Right lobe of liver (tissue), 6 donors: ENCODE measurements at regions not wholly inside any gene's neighbourhood (a gene's known extent, or its start where the extent isn't known, plus 50 kb on each side); places are given as distances from the start of the nearest gene placed in this dataset.

Experiments
- ATAC-seq, 4 donors: fragments of 200-7000 bp; cut with Tn5 transposase; one replicate each; pipeline ENCODE4 v1.9.1; 2020; ENCODE audit warnings: mild to moderate bottlenecking in 4 of 4, moderate library complexity in 4 of 4
- DNase-seq, 3 donors: peaks; one replicate each; pipeline ENCODE4 v3.0.0-alpha.2; 2020
- H3K27ac ChIP-seq, 3 donors: fragments of 200-600 bp; one replicate each; pipeline ENCODE4 v1.8.0; 2022
- H3K27me3 ChIP-seq, 2 donors: fragments of 200-600 bp; one replicate each; pipeline ENCODE4 v1.8.0; 2022
- H3K36me3 ChIP-seq, 4 donors: fragments of 200-600 bp; sonication (generic) in 1 of 4; one replicate each; pipeline versions ENCODE4 v1.5.1 to v1.8.0; 2017 to 2022; ENCODE audit warnings: control low read depth in 1 of 4
- H3K4me1 ChIP-seq, 4 donors: fragments of 200-600 bp; sonication (generic) in 1 of 4; one replicate each; pipeline versions ENCODE4 v1.5.1 to v1.8.0; 2017 to 2022; ENCODE audit warnings: control low read depth in 1 of 4
- H3K4me3 ChIP-seq, 3 donors: fragments of 200-600 bp; one replicate each; pipeline ENCODE4 v1.8.0; 2022
- H3K9me3 ChIP-seq, 4 donors: fragments of 200-600 bp; sonication (generic) in 1 of 4; one replicate each; pipeline versions ENCODE4 v1.5.1 to v1.8.0; 2017 to 2022; ENCODE audit warnings: control low read depth in 1 of 4
- POLR2A ChIP-seq: fragments of 450-650 bp; IDR thresholded peaks from one replicate; pipeline ENCODE4 v1.6.1; 2017; ENCODE audit warnings: antibody characterized with exemption, mild to moderate bottlenecking
- WGBS: methylation state at CpG from one replicate; pipeline ENCODE4 v1.1.6; 2018; ENCODE audit warnings: low coverage, low lambda C conversion rate; ENCODE audit not compliant: insufficient coverage; ENCODE audit errors: missing lambda C conversion rate; 5-methylcytosine and 5-hydroxymethylcytosine counted together
- intact Hi-C, 2 donors: fragments of 100-400 bp; cut with DNase I; formaldehyde crosslinking; loops; one replicate each; pipeline versions ENCODE4 v1.11.2 to v1.14.1; 2022
- TF ChIP-seq, protein P1 (sequence below), 4 donors: fragments of 200-600 bp in 3 of 4; fragments of 450-650 bp in 1 of 4; IDR thresholded peaks; one replicate each; pipeline versions ENCODE4 v1.5.1 to v1.8.0; 2016 to 2022; ENCODE audit warnings: antibody characterized with exemption in 4 of 4, mild to moderate bottlenecking in 2 of 4
- donor health status: DM: no; HTN: yes; CAD: no.
- donor health status: DM: no; HTN: no; CAD: no.
- donor health status: DM: no; HTN: no; CAD: no.
- donor health status: DM: no; HTN: yes; CAD: no.
- donor health status: DM: no; HTN: yes; CAD: no.

DNA sequence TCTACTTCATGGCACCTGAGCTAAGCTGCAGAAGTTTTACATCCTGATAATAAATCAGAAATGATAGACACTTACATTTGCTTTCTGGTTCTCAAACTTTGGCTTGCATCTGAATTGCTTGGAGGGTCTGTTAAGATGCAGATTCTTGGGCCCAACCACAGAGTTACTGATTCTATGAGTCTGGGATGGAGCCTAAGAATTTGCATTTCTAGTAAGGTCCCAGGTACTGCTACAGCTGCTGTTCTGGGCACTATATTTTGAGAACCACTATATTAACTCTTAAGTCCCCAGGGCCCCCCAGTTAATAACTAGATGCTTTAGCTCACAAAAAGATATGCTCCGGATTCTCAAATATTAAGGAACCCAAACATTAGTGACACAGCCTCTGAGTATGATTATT lies 69.8 kb upstream of the DAB2 start:
- Histone ChIP-seq H3K36me3 (no peaks in the 10 kb centered on the region), H3K27me3 (no peaks in the 10 kb centered on the region), H3K9me3 (no peaks in the 10 kb centered on the region), H3K4me3 (no peak overlapping the region), H3K27ac (no peak overlapping the region), H3K4me1 (no peaks in the 10 kb centered on the region)
- intact Hi-C loops: no loop called here
- no peak for DNase-seq
- WGBS: 70% methylated on average over 1 of the region's 1 CpG
- no peak for ATAC-seq
- TF ChIP-seq, protein P1, sequence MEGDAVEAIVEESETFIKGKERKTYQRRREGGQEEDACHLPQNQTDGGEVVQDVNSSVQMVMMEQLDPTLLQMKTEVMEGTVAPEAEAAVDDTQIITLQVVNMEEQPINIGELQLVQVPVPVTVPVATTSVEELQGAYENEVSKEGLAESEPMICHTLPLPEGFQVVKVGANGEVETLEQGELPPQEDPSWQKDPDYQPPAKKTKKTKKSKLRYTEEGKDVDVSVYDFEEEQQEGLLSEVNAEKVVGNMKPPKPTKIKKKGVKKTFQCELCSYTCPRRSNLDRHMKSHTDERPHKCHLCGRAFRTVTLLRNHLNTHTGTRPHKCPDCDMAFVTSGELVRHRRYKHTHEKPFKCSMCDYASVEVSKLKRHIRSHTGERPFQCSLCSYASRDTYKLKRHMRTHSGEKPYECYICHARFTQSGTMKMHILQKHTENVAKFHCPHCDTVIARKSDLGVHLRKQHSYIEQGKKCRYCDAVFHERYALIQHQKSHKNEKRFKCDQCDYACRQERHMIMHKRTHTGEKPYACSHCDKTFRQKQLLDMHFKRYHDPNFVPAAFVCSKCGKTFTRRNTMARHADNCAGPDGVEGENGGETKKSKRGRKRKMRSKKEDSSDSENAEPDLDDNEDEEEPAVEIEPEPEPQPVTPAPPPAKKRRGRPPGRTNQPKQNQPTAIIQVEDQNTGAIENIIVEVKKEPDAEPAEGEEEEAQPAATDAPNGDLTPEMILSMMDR (IDR thresholded peaks at IDR 0.05): no peak
- no peak for TF ChIP-seq POLR2A

DNA sequence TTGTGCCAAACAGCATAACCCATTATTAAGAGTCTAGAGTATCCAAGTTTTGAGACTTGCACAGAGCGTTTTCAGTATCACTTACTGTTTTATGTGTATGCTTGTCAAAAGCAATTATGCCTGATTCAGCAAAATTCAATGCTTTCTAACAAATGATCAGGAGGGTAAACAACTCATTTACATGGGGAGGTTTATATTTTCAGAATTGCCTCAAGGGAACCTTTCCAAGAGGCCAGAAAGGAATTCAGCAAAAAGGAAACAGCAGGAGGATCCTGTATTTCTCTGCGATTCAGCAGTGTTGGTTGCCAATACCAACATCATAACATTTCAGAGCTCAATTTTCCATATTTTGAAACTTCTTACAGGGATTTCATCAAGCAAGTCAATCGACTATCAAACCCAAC lies 69.3 kb upstream of the DAB2 start:
- 45% methylated on average over 3 of the region's 3 CpGs for WGBS
- TF ChIP-seq, protein P1 (IDR thresholded peaks at IDR 0.05): no peak
- no peak for TF ChIP-seq POLR2A
- Histone ChIP-seq H3K4me1 (no peaks in the 10 kb centered on the region), H3K27me3 (no peaks in the 10 kb centered on the region), H3K36me3 (no peaks in the 10 kb centered on the region), H3K9me3 (no peaks in the 10 kb centered on the region), H3K27ac (no peak overlapping the region), H3K4me3 (no peak overlapping the region)
- intact Hi-C loops: no loop called here
- ATAC-seq: peak in 2 of 4 donors; percentile 31 to 40
- DNase-seq: no peak

DNA sequence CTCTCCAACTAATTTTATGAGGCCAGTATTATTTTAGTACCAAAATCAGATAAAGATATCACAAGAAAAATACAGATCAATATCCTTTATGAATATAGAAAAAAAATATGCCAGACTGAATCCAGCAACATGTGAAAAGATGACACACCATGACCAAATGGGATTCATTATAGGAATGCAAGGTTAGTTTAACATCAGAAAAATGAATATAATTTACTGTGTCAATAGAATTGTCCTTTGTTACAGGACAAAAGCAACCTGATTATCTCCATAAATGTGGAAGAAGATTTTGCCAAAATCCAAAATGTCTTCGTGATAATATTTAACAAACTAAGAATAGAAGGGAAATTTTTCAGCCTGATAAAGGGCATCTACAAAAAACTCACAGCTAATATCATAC lies 66.4 kb upstream of the DAB2 start:
- WGBS: 75% methylated on average over 1 of the region's 1 CpG
- intact Hi-C loops: no loop called here
- TF ChIP-seq, protein P1 (IDR thresholded peaks at IDR 0.05): no peak
- TF ChIP-seq POLR2A: no peak
- Histone ChIP-seq H3K9me3 (no peaks in the 10 kb centered on the region), H3K27ac (no peak overlapping the region), H3K4me3 (no peak overlapping the region), H3K4me1 (no peaks in the 10 kb centered on the region), H3K27me3 (no peaks in the 10 kb centered on the region), H3K36me3 (no peaks in the 10 kb centered on the region)
- DNase-seq: no peak
- ATAC-seq: no peak

DNA sequence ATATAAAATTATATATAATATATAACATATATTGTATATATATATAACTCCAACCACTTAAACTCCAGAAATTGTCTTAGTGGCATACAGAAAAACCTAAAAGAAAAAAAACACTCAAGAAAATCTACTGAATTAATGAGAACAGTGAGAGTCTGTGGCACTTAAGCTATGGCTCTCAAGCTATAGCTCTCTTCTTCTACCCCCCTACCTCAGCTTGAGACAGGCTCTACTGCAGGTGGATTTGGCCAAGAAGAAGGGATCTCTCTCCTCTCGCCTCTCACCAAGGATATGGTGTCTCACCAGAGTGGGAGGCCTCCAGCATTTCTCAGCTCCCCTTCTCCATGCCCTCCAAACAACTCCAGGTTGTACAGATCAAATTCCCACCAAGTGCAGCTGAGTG lies 64.5 kb upstream of the DAB2 start:
- Histone ChIP-seq H3K4me1 (no peaks in the 10 kb centered on the region), H3K4me3 (no peak overlapping the region), H3K27me3 (no peaks in the 10 kb centered on the region), H3K27ac (no peak overlapping the region), H3K36me3 (no peaks in the 10 kb centered on the region), H3K9me3 (no peaks in the 10 kb centered on the region)
- 80% methylated on average over 1 of the region's 1 CpG for WGBS
- intact Hi-C loops: no loop called here
- ATAC-seq: no peak
- TF ChIP-seq POLR2A: no peak
- TF ChIP-seq, protein P1 (IDR thresholded peaks at IDR 0.05): no peak
- no peak for DNase-seq

DNA sequence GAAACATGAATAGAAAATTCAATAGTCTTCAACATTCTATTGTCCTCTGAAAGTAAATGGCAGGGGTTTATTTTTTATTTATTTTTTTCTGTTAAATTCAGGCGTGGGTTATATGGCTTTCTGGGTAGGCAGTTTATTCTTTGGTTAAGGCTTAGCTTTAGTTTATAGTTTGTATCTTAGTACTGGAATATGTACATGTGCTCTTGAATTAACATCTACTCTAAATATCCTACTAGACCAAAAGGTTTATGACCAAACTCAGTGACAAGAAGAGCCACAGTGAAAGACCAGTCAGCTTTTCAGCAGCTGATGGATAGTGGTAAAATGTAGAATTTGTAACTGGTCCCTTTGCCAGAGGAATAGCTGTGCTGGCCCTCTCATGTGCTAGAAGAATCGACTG lies 62.0 kb upstream of the DAB2 start:
- no peaks in the 10 kb centered on the region for H3K4me1 ChIP-seq
- intact Hi-C loops: no loop called here
- ATAC-seq (no peak), DNase-seq (no peak)
- H3K27ac ChIP-seq: no peak overlapping the region
- 45% methylated on average over 2 of the region's 2 CpGs for WGBS
- H3K4me3 ChIP-seq: no peak overlapping the region
- H3K36me3 ChIP-seq: no peaks in the 10 kb centered on the region
- TF ChIP-seq POLR2A: no peak
- TF ChIP-seq, protein P1 (IDR thresholded peaks at IDR 0.05): no peak
- no peaks in the 10 kb centered on the region for H3K9me3 ChIP-seq
- no peaks in the 10 kb centered on the region for H3K27me3 ChIP-seq
